Suprapubic skin (tissue), 3 donors: ENCODE measurements at regions not wholly inside any gene's neighbourhood (a gene's known extent, or its start where the extent isn't known, plus 50 kb on each side); places are given as distances from the start of the nearest gene placed in this dataset.

Experiments
- CTCF ChIP-seq, 2 donors: fragments of 200-600 bp in 1 of 2; fragments of 450-650 bp in 1 of 2; sonication (generic) in 1 of 2; IDR thresholded peaks; one replicate each; pipeline ENCODE4 v1.5.1; 2016 to 2019; ENCODE audit warnings: antibody characterized with exemption in 2 of 2, mild to moderate bottlenecking in 1 of 2, moderate library complexity in 1 of 2
- POLR2AphosphoS5 ChIP-seq, 3 donors: sonication (generic); formaldehyde crosslinking; IDR thresholded peaks; one replicate each; pipeline ENCODE4 v1.6.1; 2017; ENCODE audit warnings: antibody characterized with exemption in 3 of 3

DNA sequence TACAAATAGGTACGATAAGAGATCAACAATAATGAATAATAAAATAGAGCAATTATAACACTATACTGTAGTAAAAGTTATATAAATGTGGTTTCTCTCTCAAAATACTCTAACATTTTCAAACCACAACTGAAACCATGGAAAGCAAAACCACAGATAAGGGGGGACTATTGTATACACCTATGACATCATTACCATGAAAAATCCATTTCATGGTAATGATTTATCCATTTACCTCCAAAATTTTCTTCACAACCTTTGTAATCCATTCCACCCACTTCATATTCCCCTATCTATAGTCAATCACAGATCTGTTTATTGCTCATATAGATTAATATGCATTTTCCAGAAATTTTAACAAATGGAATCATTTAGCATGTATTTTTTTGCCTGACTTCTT lies 163.9 kb upstream of the G2E3 start:
- TF ChIP-seq CTCF (IDR thresholded peaks at IDR 0.05) (no peak), POLR2AphosphoS5 (IDR thresholded peaks at IDR 0.05) (no peak)
